ELF-1 (cell line): ENCODE measurements at regions not wholly inside any gene's neighbourhood (a gene's known extent, or its start where the extent isn't known, plus 50 kb on each side); places are given as distances from the start of the nearest gene placed in this dataset.
"Not testable (repeated sequence)": the region's sequence is repeated elsewhere in the genome, so short reads cannot be mapped to it uniquely, and the experiment has no call there.

Source experiments
- DNase-seq: peaks from one replicate; pipeline ENCODE4 v3.0.0-alpha.2; 2016; ENCODE audit warnings: low read depth, low spot score

- DNase-seq, result no peak
These were observed 109.6 kb downstream of the CTNND1 start for GRCh38 chr11:57871231-57871630.

- DNase-seq, result no peak
These were observed 111.8 kb downstream of the CTNND1 start for GRCh38 chr11:57873196-57873911.

- DNase-seq, result peak; percentile 17
These were observed 113.4 kb downstream of the CTNND1 start for GRCh38 chr11:57874981-57875380.

GRCh38 chr11:57881647-57882046, 120.0 kb downstream of the CTNND1 start:
- DNase-seq, result no peak

- DNase-seq, result no peak
These were observed 122.0 kb downstream of the CTNND1 start for GRCh38 chr11:57883630-57884029.

GRCh38 chr11:57885298-57886050, 123.9 kb downstream of the CTNND1 start:
- peak; percentile 33 for DNase-seq

- DNase-seq, result no peak
These were observed 126.8 kb downstream of the CTNND1 start for GRCh38 chr11:57888386-57888785.

- DNase-seq, result no peak
These were observed 128.9 kb downstream of the CTNND1 start for GRCh38 chr11:57890521-57890920.

- DNase-seq, result not testable (repeated sequence)
These were observed 130.5 kb upstream of the OR9Q1 start for GRCh38 chr11:57893200-57893599.

GRCh38 chr11:57896361-57897145, 127.1 kb upstream of the OR9Q1 start:
- DNase-seq, result no peak

- no peak for DNase-seq
These were observed 124.3 kb upstream of the OR9Q1 start for GRCh38 chr11:57899378-57899777.

GRCh38 chr11:57900320-57900719, 123.4 kb upstream of the OR9Q1 start:
- DNase-seq, result no peak

- no peak for DNase-seq
These were observed 122.4 kb upstream of the OR9Q1 start for GRCh38 chr11:57901278-57901677.

- peak; percentile 34 for DNase-seq
These were observed 121.9 kb upstream of the OR9Q1 start for GRCh38 chr11:57901756-57902155.

- no peak for DNase-seq
These were observed 120.7 kb upstream of the OR9Q1 start for GRCh38 chr11:57903011-57903410.

GRCh38 chr11:57903441-57904123, 120.1 kb upstream of the OR9Q1 start:
- peak; percentile 74 for DNase-seq

GRCh38 chr11:57904376-57904775, 119.3 kb upstream of the OR9Q1 start:
- no peak for DNase-seq

GRCh38 chr11:57905439-57905838, 118.2 kb upstream of the OR9Q1 start:
- no peak for DNase-seq

- DNase-seq, result not testable (repeated sequence)
These were observed 115.3 kb upstream of the OR9Q1 start for GRCh38 chr11:57908399-57908798.

GRCh38 chr11:57911522-57911921, 112.2 kb upstream of the OR9Q1 start:
- not testable (repeated sequence) for DNase-seq
